Mononuclear cell (primary cell): ENCODE measurements at regions not wholly inside any gene's neighbourhood (a gene's known extent, or its start where the extent isn't known, plus 50 kb on each side); places are given as distances from the start of the nearest gene placed in this dataset.
"Not testable (repeated sequence)": the region's sequence is repeated elsewhere in the genome, so short reads cannot be mapped to it uniquely, and the experiment has no call there.

Source experiments
- H3K27me3 ChIP-seq: 2 replicates; pipeline ENCODE4 v1.6.0; 2011; ENCODE audit warnings: low read length, control low read depth; ENCODE audit not compliant: insufficient read depth
- H3K4me1 ChIP-seq: 2 replicates; pipeline ENCODE4 v1.5.1; 2011; ENCODE audit warnings: mild to moderate bottlenecking, low read length, control low read depth; ENCODE audit not compliant: insufficient read depth
- H3K4me3 ChIP-seq: 2 replicates; pipeline ENCODE4 v1.5.1; 2011; ENCODE audit warnings: mild to moderate bottlenecking, low read length, moderate library complexity
- H3K9me3 ChIP-seq: 2 replicates; pipeline ENCODE4 v1.5.1; 2011; ENCODE audit warnings: low read depth, mild to moderate bottlenecking, control low read depth, low read length

DNA sequence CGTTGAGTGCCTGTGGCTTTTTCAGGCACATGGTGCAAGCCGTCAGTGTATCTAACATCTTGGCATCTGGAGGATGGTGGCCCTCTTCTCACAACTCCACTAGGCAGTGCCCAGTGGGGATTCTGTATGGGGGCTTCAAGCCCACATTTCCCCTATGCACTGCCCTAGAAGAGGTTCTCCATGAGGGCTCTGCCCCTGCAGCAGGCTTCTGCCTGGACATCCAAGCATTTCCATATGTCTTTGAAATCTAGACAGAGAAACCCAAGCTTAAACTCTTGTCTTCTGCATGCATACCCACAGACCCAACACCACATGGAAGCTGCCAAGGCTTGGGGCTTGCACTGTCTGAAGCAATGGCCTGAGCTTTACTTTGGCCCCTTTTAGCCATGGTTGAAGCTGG, 146.4 kb downstream of the ARL4A start:
- no peaks in the 10 kb centered on the region for H3K27me3 ChIP-seq
- H3K4me3 ChIP-seq = no peak overlapping the region
- no peaks in the 10 kb centered on the region for H3K4me1 ChIP-seq
- peaks cover 6% of the 10 kb centered on the region for H3K9me3 ChIP-seq

- no peaks in the 10 kb centered on the region for H3K27me3 ChIP-seq
Measured at GRCh38 chr7:12834782-12835181, 147.3 kb downstream of the ARL4A start.

DNA sequence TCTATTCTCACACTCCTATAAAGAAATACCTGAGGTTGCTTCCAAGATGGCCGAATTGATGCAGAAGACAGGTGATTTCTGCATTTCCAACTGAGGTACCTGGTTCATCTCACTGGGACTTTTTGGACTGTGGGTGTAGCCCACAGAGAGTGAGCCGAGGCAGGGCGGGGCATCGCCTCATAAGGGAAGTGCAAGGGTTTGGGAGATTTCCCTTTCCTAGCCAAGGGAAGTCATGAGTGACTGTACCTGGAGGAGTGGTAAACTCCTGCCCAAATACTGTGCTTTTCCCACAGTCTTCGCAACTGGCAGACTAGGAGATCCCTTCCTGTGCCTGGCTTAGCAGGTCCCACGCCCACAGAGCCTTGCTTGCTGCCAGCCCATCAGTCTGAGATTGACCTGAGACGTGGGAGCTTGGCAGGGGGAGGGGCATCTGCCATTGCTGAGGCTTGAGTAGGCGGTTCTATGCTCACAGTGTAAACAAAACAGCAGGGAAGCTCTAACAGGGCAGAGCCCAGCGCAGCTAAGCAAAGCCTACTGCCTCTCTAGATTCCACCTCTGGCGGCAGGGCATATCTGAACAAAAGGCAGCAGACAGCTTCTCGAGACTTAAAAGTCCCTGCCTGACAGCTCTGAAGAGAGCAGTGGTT, 152.2 kb downstream of the ARL4A start:
- Histone ChIP-seq H3K4me1 (no peaks in the 10 kb centered on the region), H3K4me3 (no peak overlapping the region), H3K9me3 (peaks cover 4% of the 10 kb centered on the region), H3K27me3 (no peaks in the 10 kb centered on the region)

More at GRCh38 chr7:12834782-12835181, 147.3 kb downstream of the ARL4A start:
- Histone ChIP-seq H3K4me1 (no peaks in the 10 kb centered on the region), H3K9me3 (peaks cover 6% of the 10 kb centered on the region), H3K4me3 (no peak overlapping the region)

GRCh38 chr7:12844732-12845131, 157.3 kb downstream of the ARL4A start:
- H3K27me3 ChIP-seq, H3K4me3 ChIP-seq, H3K9me3 ChIP-seq, H3K4me1 ChIP-seq: not testable (repeated sequence)

GRCh38 chr7:12847001-12847400, 159.6 kb downstream of the ARL4A start:
- H3K9me3 ChIP-seq = no peaks in the 10 kb centered on the region
- H3K4me1 ChIP-seq = no peaks in the 10 kb centered on the region
- H3K27me3 ChIP-seq = no peaks in the 10 kb centered on the region
- no peak overlapping the region for H3K4me3 ChIP-seq

- Histone ChIP-seq H3K9me3 (no peaks in the 10 kb centered on the region), H3K4me1 (no peaks in the 10 kb centered on the region)
Measured at GRCh38 chr7:12851142-12851541, 163.7 kb downstream of the ARL4A start.

GRCh38 chr7:12851841-12852240, 164.4 kb downstream of the ARL4A start:
- Histone ChIP-seq H3K9me3 (no peaks in the 10 kb centered on the region), H3K4me1 (no peaks in the 10 kb centered on the region), H3K4me3 (no peak overlapping the region), H3K27me3 (no peaks in the 10 kb centered on the region)

More at GRCh38 chr7:12851142-12851541, 163.7 kb downstream of the ARL4A start:
- H3K4me3 ChIP-seq = no peak overlapping the region
- no peaks in the 10 kb centered on the region for H3K27me3 ChIP-seq

- Histone ChIP-seq H3K9me3 (no peaks in the 10 kb centered on the region), H3K27me3 (no peaks in the 10 kb centered on the region), H3K4me3 (no peak overlapping the region), H3K4me1 (no peaks in the 10 kb centered on the region)
Measured at GRCh38 chr7:12855036-12855435, 167.6 kb downstream of the ARL4A start.

DNA sequence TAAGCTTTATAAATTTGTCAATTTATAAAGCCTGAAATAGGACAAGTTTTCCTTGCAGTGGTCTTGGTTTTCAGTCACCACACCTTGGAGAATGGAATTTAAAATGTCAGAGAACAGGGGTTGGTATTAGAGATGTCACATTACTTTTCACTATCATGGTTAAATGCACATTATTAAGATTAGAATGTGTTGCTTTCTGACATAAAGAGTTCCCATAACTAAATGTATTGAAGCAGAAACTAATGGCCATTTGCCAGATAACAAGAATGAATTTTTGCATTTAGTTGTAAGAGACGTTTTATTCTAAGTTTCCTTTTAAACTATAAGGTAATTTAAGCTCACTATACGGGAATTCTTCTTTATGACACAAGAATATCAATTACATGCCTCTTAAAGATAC, 172.3 kb downstream of the ARL4A start:
- no peaks in the 10 kb centered on the region for H3K9me3 ChIP-seq
- H3K27me3 ChIP-seq = no peaks in the 10 kb centered on the region
- no peaks in the 10 kb centered on the region for H3K4me1 ChIP-seq
- no peak overlapping the region for H3K4me3 ChIP-seq

GRCh38 chr7:12861070-12861469, 173.6 kb downstream of the ARL4A start:
- Histone ChIP-seq H3K4me1 (no peaks in the 10 kb centered on the region), H3K27me3 (no peaks in the 10 kb centered on the region), H3K4me3 (no peak overlapping the region), H3K9me3 (no peaks in the 10 kb centered on the region)

- H3K27me3 ChIP-seq = no peaks in the 10 kb centered on the region
- no peaks in the 10 kb centered on the region for H3K9me3 ChIP-seq
- no peak overlapping the region for H3K4me3 ChIP-seq
- no peaks in the 10 kb centered on the region for H3K4me1 ChIP-seq
Measured at GRCh38 chr7:12862146-12862545, 174.7 kb downstream of the ARL4A start.

DNA sequence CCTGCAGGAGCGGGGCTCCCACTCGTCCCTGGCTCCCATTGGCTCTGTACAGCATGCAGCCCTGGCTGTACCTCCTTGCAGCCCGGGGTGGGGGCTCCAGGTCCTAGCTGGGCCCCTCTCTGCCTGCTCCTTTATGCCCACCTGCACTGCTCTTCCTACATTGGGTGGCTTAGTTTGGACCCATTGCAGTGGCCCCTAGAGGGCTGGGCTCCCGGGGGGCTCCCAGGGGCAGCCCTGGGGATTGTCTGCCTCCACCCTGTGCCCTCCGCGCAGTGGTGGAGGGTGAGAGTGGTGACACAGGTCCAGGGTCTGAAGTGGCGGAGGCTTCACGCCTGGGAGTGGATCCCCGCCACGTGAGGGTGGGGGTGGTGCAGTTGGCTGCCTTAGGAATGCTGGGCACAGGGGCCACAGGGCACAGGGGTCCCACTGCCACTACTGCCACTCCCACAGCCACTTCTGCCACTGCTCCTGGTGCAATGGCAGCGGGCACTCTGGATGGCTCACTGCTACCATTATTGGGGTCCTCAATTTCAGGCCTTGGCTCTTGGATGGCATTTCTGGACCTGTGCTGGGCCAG, 177.1 kb downstream of the ARL4A start:
- Histone ChIP-seq H3K4me3 (no peak overlapping the region), H3K4me1 (no peaks in the 10 kb centered on the region), H3K27me3 (no peaks in the 10 kb centered on the region), H3K9me3 (no peaks in the 10 kb centered on the region)

GRCh38 chr7:12865593-12865992, 178.2 kb downstream of the ARL4A start:
- H3K27me3 ChIP-seq = no peaks in the 10 kb centered on the region
- no peaks in the 10 kb centered on the region for H3K4me1 ChIP-seq
- H3K9me3 ChIP-seq = no peaks in the 10 kb centered on the region
- no peak overlapping the region for H3K4me3 ChIP-seq

GRCh38 chr7:12866207-12866606, 178.8 kb downstream of the ARL4A start:
- H3K9me3 ChIP-seq = no peaks in the 10 kb centered on the region
- H3K27me3 ChIP-seq = no peaks in the 10 kb centered on the region
- no peak overlapping the region for H3K4me3 ChIP-seq
- H3K4me1 ChIP-seq = no peaks in the 10 kb centered on the region

DNA sequence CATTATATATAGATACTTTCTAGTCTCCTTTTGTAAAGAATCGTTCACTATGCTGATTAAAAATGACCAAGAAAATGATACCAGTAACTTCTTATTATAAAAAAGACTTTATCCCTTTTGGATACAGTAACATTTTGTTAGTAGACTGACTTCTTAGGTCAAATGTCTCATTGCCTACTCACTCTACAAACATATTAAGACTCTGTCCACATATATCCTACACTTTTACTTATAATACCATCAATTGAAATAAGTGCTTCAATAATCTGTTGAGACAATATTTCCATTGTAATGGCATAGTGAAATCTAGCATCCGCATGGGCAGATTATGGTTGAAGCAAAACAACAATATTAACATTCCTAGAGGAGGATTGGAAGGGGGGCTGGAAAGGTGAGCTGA, 180.6 kb downstream of the ARL4A start:
- no peaks in the 10 kb centered on the region for H3K4me1 ChIP-seq
- no peaks in the 10 kb centered on the region for H3K27me3 ChIP-seq
- H3K4me3 ChIP-seq = no peak overlapping the region
- no peaks in the 10 kb centered on the region for H3K9me3 ChIP-seq

GRCh38 chr7:12870219-12870618, 182.8 kb downstream of the ARL4A start:
- Histone ChIP-seq H3K9me3 (no peaks in the 10 kb centered on the region), H3K4me1 (no peaks in the 10 kb centered on the region), H3K27me3 (no peaks in the 10 kb centered on the region), H3K4me3 (no peak overlapping the region)
